ENCODE measurements at regions not wholly inside any gene's neighbourhood (a gene's known extent, or its start where the extent isn't known, plus 50 kb on each side); places are given as distances from the start of the nearest gene placed in this dataset.
A peak's percentile ranks its signal among the peaks of the same experiment; 100 is the strongest.
"Not testable (repeated sequence)": the region's sequence is repeated elsewhere in the genome, so short reads cannot be mapped to it uniquely, and the experiment has no call there.

DNA sequence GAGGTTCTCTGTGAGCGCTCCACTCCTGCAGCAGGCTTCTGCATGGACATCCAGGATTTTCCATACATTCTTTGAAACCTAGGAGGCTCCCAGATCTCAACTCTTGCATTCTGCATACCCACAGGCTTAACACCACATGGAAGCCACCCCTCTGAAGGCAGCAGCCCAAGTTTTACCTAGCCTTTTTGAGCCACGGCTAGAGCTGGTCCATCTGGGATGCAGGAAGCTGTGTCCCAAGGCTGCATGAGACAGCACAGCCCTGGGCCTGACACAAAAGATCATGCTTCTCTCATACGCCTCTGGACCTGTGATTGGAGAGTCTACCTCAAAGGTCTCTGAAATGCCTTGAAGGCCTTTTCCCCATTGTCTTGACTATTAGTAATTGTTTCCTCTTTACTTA, 53.6 kb upstream of the RPRM start:
- DNase-seq: no peak

DNA sequence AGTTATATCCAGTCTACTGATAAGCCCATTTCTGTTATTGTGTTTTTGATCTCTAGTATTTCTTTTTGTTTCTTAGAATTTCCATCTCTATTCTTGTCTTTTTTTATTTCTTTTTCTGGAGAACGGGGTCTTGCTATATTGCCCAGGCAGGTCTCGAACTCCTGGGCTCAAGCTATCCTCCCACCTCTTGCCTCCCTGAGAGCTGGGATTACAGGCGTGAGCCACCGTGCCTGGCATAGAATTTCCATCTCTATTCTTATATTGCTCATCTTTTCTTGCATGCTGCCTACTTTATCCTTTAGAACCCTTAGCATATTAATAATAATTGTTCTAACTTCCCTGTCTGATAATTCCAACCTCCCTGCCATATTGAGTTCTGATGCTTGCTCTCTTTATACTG, 55.2 kb upstream of the RPRM start:
- not testable (repeated sequence) for DNase-seq

DNA sequence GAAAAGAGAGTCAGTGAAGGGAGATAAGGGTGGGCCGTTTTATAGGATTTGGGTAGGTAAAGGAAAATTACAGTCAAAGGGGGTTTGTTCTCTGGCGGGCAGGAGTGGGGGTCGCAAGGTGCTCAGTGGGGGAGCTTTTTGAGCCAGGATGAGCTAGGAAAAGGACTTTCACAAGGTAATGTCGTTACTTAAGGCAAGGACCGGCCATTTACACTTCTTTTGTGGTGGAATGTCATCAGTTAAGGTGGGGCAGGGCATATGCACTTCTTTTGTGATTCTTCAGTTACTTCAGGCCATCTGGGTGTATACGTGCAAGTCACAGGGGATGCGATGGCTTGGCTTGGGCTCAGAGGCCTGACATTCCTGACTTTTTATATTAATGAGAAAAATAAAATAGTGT, 56.0 kb upstream of the RPRM start:
- DNase-seq: not testable (repeated sequence)

DNA sequence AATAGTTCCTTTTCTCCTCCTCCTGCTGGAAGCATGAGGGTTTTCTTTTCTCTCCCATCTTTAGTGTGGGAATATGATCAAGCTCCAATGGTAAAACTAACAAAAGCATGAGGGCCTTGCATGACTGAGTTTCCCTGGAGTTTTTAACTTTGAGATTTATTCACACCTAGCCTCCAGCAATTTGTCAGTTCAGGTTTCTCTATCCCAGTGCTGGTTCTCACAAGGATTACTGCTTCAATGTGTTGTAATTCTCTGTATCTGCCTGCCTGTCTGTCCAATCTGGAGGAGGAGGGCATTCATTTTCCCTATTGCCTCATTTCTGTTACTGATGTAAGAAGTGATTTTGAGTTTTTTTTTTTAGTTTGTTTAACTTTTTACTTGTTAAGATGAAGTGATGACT, 57.6 kb upstream of the RPRM start:
- no peak for DNase-seq

DNA sequence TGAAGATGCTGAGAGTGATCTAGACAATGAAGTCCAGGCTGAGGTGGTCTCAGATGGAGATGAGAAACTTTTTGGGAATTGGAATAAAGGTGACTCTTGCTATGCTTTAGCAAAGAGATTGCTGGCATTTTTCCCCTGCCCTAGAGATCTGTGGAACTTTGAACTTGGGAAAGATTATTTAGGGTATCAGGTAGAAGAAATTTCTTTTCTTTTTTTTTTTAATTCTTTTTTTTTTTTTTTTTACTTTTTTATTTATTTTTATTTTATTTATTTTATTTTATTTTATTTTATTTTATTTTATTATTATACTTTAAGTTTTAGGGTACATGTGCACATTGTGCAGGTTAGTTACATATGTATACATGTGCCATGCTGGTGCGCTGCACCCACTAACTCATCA, 59.5 kb upstream of the RPRM start:
- not testable (repeated sequence) for DNase-seq

DNA sequence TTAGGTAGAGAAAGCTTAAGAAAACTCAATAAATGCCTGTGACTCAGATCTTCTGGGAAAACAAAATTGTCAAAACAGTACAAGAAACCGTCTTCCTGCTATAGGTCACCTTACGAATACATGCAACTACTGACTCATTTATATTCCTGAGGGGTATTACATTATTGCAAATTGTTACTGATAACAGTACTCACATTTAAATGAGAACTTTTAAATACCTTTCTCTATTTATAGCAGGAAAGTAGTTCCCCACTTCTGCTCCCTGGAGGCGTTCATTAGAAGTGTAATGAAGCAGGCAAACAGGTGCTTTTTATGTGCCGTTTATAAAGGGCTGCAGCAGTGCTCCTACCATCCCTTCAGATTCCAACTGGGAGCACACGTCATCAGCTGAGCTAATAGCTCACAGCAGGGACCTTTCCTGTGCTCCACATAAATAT, 65.1 kb upstream of the RPRM start:
- DNase-seq: peak; percentile 74

DNA sequence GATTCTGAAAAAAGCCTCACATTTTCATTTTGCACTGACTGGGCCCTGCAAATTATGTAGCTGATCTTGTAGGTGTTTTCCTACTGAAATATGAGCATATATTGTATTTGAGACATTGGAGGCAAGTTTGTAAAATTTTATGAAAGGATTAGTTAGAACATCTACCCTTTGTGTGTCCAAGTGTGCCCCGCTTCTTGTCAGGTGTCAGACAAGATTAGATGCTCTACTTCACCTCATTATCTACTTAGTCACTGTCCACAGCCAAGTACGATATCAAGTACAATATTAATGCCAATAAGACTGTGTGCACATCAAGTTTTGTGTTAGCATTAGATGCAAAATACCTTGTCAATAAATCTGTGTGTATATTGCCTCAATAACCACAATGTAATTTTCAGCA, 67.8 kb upstream of the RPRM start:
- no peak for DNase-seq

DNA sequence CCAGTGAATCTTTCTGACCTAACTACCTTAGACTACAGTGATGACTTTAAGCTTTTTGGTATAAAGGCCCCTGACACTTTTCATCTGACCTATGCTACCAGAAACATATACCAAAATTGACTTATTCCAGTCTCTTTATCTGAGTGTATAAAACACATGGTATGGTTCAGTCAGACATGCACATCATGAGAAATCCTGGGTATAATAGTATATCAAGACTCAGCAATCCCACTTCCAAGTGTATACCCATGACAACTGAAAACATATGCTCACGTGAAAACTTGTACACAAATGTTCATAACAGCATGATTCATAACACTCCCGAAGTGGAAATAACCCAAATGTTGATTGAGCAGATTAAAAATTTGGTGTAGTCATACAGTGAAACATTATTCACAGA, 70.0 kb upstream of the RPRM start:
- peak; percentile 29 for DNase-seq

DNA sequence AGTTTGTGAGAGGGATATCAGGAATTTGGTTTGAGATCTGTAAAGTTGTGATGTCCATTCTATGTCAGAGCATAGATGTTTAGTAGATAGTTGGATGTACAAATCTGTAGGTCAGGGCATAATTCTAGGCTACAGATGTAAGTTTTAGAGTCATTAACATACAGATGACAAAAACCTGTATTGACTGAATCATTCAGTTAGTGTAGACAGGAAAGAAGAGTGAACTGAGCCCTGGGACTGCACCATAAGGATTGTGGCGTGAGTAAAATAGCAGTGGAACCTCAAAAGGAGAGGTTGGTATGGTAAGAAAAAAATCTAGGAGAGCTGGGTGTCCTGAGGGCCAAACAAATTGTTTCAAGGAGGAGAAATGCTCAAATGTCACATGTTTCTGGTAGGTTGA, 73.1 kb upstream of the RPRM start:
- DNase-seq: peak; percentile 19

DNA sequence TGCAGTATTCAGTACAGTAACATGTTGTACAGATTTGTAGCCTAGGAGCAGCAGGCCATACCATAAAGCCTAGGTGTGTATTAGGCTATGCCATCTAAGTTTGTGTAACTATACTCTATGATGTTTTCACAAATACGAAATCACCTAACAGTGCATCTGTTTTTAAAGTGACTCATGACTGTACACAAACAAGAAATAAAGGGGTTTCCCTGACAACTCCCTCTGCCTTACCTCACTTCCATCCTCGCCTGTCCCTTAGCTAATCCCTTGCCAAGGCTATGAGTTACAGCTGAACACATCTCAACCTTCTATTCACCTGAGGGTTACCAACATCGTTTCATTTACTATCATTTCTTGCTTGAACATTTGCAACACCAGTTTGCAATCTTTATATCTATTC, 78.6 kb upstream of the RPRM start:
- DNase-seq: no peak

DNA sequence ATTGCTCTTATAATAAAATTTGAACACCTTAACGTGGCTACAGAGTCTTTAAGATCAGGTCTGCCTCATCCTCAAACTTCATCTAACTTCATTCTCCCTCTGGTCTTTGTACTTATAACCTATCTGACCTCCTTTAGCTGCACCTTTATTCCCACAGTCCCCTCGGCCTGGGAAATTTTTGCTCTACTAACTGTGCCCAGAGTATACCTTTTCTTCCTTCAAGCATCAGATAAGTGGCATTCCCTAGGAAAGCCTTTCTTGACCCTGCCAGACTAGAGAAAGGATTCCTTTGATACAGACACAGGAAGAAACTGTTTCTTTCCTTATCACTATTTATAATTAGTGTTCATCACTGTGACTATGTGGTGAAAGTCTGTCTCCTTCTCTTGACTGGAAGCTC, 79.2 kb upstream of the RPRM start:
- DNase-seq: no peak

DNA sequence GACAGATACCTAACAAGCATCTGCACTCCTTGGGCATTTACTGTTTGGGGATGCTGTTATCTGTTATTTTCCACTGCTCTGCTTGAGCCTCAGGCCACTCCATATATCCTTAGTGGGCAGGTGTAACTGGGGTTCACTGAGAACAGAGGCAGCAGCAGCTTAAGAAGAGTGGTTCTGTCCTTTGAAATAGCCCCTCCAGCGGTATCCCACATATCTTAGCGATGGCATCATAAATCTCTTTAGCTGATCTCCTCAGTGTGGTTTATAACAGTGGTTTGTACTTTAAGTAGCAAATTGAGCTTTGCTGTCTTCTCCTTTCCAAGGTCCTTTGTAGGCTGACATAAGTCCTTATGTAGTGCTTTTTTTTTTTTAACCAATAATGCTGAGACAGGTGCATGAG, 79.7 kb upstream of the RPRM start:
- no peak for DNase-seq

DNA sequence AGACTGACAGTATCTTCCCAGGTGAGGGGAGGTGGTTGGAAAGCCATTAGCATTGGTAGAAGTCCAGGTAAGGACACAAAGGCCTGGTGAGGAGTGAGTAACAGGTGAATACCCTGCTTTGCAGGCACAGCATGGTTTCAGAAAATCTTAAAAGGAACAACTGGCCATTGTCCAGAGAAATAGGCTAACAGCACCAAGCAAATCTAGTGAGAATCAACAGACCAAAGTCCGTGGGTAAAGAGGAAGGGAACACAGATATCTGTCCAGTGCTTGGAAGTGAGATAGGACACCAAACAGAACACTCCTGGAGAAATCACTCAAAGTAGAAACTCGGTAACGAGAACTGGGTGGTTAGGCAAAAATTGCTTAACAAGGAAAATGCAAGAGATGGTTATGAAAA, 88.8 kb upstream of the RPRM start:
- no peak for DNase-seq

DNA sequence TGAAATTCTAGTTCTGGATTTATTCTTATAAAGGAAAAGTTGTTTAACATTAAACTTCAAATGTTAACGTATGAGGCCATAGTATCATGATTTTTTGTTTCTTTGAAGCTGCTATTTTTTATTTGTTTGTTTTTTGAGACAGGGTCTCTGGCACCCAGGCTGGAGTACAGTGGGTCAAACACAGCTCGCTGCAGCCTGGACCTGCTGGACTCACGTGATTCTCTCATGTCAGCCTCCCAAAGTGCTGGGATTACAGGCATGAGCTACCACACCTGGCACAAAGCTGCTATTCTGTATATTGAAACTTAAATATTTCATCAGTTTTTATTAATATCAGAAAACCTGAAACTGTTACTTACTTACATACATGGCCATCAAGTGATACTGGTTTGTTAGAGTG, 89.5 kb upstream of the RPRM start:
- no peak for DNase-seq

DNA sequence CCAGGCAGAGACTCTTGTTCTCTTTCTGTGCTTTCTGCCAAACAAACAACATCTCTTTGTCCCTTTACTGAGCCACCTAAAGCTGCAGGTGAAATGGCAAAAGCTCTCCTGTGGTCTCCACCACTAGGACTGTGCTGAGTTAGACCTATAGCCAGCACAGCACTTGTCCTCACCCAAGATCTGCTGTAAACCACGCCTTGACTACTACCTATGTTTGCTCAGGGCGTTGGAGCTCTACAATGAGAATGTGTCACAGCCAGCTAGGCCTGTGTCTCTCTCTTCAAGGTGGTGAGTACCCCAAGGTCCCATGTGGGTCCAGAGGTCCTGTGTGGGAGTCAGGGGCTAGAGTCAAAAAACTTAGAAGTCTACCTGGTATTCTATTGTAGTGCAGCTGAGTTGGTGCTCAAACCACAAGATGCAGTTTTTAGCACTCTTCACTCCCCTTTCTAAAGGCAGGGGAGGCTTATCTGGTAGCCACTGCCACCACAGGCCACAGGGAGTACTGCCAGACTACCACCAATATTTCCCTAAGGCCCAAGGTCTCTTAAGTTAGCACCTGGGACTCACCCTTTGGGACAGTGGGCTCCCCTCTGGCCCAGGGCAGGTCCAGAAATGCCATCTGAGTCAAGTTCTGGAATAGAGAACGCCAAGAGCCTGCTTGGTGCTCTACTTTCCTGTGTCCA, 96.8 kb upstream of the RPRM start:
- DNase-seq: no peak

DNA sequence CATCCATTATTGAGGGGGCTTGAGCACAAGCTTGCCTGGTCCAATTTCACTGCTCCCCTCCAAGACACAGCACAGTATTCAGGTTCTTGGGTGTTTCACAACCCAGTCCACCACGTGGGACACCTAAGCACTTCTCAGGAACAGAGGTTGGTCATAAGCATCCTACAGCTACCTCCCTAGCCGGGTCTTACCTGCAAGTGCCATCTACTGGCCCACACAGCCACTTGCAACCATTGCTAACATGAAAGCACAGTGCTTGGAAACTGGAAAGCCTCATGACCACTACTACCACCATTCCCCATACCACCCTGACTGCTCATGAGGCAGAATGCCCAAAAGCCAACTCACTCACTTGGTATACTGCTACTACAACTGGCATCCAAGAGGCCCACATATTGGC, 105.7 kb upstream of the RPRM start:
- DNase-seq: no peak

DNA sequence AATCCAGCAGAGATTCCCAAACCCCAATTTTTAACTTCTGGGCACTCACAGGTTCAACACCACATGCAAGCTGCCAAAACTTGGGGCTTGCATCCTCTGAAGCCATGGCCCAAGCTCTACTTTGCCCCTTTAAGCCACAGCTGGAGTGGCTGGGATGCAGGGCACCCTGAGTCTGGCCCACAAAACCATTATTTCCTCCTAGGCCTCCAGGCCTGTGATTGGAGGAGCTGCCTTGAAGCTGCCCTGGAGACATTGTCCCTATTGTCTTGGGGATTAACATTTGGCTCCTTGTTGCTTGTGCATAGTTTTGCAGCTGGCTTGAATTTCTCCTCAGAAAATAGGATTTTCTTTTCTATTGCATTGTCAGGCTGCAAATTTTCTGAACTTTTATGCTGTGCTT, 109.8 kb upstream of the RPRM start:
- no peak for DNase-seq

DNA sequence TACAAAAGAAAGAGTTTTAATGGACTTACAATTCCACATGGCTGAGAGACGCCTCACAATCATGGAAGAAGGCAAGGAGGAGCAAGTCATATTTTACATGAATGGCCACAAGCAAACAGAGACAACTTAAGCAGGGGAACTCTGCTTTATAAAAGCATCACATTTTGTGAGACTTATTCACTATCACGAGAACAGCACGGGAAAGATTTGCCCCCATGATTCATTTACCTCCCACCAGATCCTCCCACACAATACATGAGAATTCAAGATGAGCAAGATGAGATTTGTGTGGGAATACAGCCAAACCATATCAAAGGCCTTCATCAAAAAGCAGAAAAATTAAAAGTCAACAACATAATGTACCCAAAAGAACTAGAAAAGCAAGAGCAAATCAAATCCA, 111.0 kb upstream of the RPRM start:
- no peak for DNase-seq

DNA sequence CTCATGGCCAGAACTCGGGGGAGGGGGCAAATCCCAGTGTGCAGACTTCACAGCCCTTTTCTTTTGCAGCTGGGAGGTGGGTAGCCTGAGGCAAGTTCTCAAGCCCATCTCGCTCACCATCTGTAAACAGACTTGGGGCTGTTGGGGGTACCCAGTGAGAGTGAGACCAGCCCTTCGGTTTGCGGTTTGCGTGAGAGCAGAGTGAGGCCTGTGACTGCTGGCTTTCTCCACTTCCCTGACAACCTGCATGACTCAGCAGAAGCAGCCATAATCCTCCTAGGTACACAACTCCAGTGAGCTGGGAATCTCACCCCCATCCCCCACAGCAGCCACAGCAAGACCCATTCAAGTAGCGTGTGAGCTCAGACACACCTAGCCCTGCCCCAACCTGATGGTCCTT, 114.5 kb upstream of the RPRM start:
- DNase-seq: not testable (repeated sequence)

DNA sequence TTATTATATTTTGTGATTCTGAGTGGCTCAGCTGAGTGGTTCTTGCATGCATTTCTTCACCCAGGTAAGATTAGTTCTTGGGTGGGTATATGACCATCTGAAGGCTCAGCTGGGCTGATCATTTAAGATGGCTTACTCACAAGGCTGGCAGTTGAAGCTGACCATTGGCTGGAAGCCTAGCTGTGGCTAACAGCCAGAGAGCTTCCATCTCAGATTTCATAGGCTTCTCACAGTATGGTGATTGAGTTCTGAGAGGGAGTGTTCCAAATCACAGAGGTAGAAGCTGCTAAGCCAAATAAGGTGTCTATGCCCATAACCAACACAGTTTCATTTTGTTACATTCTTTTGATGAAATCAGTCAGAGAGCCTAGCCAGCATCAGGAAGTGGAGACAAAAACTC, 117.4 kb upstream of the RPRM start:
- no peak for DNase-seq

DNA sequence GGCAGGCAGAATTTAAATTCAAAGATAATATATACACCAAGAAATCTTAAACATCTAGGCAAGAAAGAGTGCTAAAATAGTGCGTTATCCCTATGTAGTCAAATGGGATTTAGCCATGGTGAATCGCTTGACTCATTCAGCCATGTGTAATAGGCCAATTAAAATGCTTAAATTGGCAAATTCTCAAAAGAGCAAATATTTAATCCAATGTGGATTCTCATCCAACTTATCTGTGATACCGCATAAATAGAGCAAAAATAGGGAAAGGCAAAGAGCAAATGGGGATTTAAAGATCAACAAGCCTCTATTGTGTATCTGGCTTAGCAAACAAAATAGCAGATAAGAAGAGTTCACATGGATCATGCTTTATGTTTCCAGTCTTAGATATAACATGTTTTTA, 123.2 kb upstream of the RPRM start:
- DNase-seq: no peak

DNA sequence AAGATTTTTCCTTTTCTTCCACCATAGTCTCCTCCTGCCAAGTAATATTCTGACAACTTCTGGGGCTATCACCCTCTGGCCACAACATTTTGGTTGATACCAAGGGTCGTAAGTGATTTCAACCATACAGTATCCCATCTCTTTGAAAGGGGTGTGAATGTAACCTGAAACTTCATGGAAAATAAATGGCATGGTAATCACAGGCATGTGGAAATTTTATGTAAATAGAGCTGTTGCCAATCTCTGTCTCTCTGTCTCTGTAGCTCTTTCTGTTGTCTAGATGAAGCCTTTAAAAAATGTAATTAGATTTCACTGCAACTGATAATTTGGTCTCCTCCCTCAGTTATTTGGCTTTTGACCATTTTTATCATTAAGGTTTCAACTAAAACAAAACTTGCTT, 125.6 kb upstream of the RPRM start:
- DNase-seq: no peak

DNA sequence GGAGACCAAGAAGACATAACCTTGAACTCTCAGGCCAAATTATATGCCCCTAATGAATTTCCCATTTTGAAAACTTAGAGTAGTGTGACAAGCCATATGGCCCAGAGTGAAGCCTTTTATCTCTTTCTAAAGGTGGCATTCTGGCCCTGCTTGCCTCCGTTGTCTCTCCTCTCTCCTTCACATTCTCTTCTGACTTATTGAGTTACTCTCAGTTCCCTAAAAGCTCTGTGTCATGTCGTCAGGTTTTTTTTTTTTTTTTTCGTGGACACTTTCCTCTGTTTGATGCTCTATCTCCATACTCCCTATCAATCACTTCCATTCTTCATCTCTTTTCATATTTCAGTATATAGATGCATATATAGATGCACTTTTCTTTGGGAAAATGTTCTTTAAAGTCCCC, 128.1 kb upstream of the RPRM start:
- no peak for DNase-seq

DNA sequence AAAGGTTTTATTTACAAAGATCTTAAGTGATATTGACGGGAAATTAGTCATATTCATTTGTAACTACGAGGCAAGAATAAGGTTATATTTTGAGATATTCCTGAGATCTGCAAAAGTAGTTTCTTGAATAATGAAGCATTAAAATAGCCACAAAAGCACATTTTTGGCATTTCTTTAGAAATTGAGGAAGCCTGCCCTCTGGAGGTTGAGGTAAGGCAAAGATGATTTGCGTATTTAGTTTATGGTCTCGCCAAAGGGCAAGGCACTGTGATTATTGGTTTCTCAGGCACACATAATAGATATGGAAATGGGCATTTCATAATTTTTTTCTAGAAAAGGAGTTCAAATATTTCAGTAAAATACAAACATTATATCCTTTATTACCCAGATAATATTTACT, 143.7 kb upstream of the RPRM start:
- DNase-seq: no peak

DNA sequence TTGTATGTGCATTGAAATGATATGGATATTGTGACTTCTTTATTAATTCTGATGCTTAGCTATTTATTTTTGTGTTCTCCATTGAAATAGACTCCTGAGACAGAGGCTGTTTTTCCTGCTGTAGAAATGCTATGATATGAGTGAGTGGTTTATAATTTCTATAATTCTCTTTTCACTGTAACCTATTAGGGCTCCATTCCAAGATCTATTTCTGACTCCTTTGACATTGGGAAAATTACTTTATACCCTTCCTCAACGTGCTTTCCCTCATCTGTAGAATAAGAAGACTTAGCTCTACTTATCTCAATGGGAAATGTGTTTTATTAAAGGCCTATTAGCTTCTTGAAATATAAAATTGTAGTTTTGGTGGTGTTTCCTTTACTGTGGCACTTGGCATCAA, 144.5 kb upstream of the RPRM start:
- DNase-seq: no peak

DNA sequence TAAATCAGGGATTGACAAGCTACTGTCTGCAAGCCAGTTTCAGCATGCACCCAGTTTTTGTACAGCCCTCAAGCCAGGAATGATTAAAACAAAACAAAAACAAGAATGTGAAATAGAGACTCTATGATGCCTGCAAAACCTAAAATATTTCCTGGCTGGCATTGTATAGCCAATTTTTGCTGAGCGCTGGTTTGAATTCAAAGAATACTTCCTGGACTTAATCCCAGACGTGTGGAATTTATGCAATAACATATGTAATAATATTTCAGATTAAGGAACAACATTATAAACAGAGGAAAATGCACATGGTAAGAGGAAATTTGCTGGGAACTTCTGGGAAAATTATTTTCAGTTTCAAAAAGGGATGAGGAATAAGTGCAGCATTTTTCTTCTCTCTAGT, 148.1 kb upstream of the RPRM start:
- DNase-seq: no peak
